ENCODE measurements at regions not wholly inside any gene's neighbourhood (a gene's known extent, or its start where the extent isn't known, plus 50 kb on each side); places are given as distances from the start of the nearest gene placed in this dataset.

DNA sequence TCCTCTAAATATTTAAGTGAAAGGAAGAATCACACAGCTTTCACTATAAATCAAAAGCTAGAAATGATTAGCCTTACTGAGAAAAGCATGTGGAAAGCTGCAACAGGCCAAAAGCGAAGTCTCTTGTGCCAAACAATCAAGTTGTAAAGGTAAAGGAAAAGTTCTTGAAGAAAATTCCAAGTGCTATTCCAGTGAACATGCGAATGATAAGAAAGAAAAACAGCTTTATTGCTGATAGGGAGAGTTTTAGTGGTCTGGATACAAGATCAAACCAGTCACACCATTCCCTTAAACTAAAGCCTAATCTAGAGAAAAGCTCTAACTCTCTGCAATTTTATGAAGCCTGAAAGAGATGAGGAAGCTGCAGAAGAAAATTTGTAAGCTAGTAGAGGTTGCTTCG is 190.9 kb downstream of the BTG1 start:
- Histone ChIP-seq H3K27ac (ENCODE audit: low read depth, low read length) (no peak overlapping the region), H3K9me3 (ENCODE audit: control insufficient read depth, insufficient read depth, low read length) (no peaks in the 10 kb centered on the region), H3K27me3 (ENCODE audit: control insufficient read depth, insufficient read depth, low read length) (no peaks in the 10 kb centered on the region), H3K4me3 (ENCODE audit: low read depth, low read length) (no peak overlapping the region)
- no peak for DNase-seq (ENCODE audit: low read depth, low spot score)
- ChIA-PET POLR2A (no interaction called here), CTCF (no interaction called here)
- TF ChIP-seq, protein P1, sequence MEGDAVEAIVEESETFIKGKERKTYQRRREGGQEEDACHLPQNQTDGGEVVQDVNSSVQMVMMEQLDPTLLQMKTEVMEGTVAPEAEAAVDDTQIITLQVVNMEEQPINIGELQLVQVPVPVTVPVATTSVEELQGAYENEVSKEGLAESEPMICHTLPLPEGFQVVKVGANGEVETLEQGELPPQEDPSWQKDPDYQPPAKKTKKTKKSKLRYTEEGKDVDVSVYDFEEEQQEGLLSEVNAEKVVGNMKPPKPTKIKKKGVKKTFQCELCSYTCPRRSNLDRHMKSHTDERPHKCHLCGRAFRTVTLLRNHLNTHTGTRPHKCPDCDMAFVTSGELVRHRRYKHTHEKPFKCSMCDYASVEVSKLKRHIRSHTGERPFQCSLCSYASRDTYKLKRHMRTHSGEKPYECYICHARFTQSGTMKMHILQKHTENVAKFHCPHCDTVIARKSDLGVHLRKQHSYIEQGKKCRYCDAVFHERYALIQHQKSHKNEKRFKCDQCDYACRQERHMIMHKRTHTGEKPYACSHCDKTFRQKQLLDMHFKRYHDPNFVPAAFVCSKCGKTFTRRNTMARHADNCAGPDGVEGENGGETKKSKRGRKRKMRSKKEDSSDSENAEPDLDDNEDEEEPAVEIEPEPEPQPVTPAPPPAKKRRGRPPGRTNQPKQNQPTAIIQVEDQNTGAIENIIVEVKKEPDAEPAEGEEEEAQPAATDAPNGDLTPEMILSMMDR (IDR thresholded peaks at IDR 0.05; ENCODE audit: low read depth, low read length) = no peak

DNA sequence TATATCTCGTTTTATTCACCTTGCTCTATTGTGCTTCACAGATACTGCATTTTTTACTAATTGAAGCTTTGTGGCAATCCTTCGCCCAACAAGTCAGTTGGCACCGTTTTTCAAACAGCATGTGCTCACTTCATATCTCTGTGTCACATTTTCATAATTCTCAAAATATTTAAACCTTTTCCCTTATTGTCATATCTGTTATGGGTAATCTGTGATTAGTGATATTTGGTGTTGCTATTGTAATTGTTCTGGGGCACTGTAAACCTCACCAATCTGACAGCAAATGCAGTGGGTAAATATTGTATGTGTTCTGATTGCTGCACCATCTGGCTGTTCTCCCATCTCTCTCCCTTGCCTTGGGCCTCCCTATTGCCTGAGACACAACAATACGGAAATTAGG is 191.3 kb downstream of the BTG1 start:
- H3K9me3 ChIP-seq (ENCODE audit: control insufficient read depth, insufficient read depth, low read length) = no peaks in the 10 kb centered on the region
- TF ChIP-seq, protein P1 (IDR thresholded peaks at IDR 0.05; ENCODE audit: low read depth, low read length) = no peak
- no peaks in the 10 kb centered on the region for H3K27me3 ChIP-seq (ENCODE audit: control insufficient read depth, insufficient read depth, low read length)
- ChIA-PET CTCF (no interaction called here), POLR2A (no interaction called here)
- no peak overlapping the region for H3K27ac ChIP-seq (ENCODE audit: low read depth, low read length)
- no peak overlapping the region for H3K4me3 ChIP-seq (ENCODE audit: low read depth, low read length)
- DNase-seq (ENCODE audit: low read depth, low spot score) = no peak

DNA sequence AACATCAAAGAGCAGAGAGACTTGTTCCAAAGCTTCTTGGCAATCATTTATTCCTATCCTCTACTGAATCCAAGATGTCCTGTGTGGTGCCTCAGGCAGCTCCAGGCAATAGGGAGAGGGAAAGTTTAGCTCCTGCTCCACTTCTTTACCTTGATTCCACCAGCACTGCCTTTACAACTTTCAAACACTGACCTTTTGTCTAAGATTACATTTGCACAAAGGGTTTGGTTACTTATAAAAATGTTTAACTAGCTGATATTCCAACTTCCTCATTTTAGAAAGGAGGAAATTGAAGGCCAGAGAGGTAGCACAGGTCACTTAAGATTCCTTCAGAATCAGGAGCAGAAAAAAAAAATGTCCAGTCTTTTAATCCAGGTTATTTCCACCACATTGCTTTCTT is 192.7 kb downstream of the BTG1 start:
- POLR2A ChIA-PET = no interaction called here
- CTCF ChIA-PET = interaction anchor here (1.2 to 2.0 kb wide), 2 partner anchors 142 to 571 kb away, joined by 3 to 4 read pairs; no protein-coding TSS in a partner anchor
- H3K4me3 ChIP-seq (ENCODE audit: low read depth, low read length) = no peak overlapping the region
- DNase-seq (ENCODE audit: low read depth, low spot score) = no peak
- H3K9me3 ChIP-seq (ENCODE audit: control insufficient read depth, insufficient read depth, low read length) = no peaks in the 10 kb centered on the region
- TF ChIP-seq, protein P1 (IDR thresholded peaks at IDR 0.05; ENCODE audit: low read depth, low read length) = no peak
- no peaks in the 10 kb centered on the region for H3K27me3 ChIP-seq (ENCODE audit: control insufficient read depth, insufficient read depth, low read length)
- H3K27ac ChIP-seq (ENCODE audit: low read depth, low read length) = no peak overlapping the region

DNA sequence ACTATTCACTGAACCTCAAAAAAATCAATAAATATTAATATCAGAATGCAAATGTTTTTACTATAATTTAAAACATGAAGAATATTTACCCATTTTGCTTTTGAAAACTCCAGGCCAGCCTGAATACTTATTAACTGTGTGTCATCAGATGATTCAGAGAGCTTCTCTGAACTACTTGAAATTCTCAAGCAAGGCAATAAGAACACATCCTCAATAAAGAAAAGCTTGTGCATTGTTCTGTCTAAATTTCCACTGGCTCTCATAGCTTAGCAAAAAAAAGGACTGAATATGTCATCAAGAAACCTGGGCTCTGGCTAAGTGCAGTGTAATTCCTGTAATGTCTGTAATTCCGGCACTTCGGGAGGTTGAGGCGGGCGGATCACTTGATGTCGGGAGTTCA is 194.1 kb downstream of the BTG1 start:
- Histone ChIP-seq H3K27me3 (ENCODE audit: control insufficient read depth, insufficient read depth, low read length) (no peaks in the 10 kb centered on the region), H3K9me3 (ENCODE audit: control insufficient read depth, insufficient read depth, low read length) (no peaks in the 10 kb centered on the region), H3K4me3 (ENCODE audit: low read depth, low read length) (no peak overlapping the region), H3K27ac (ENCODE audit: low read depth, low read length) (no peak overlapping the region)
- CTCF ChIA-PET = interaction anchor here (1.2 to 2.0 kb wide), 2 partner anchors 140 to 569 kb away, joined by 3 to 4 read pairs; no protein-coding TSS in a partner anchor
- TF ChIP-seq, protein P1 (IDR thresholded peaks at IDR 0.05; ENCODE audit: low read depth, low read length) = no peak
- POLR2A ChIA-PET = no interaction called here
- DNase-seq (ENCODE audit: low read depth, low spot score) = no peak

DNA sequence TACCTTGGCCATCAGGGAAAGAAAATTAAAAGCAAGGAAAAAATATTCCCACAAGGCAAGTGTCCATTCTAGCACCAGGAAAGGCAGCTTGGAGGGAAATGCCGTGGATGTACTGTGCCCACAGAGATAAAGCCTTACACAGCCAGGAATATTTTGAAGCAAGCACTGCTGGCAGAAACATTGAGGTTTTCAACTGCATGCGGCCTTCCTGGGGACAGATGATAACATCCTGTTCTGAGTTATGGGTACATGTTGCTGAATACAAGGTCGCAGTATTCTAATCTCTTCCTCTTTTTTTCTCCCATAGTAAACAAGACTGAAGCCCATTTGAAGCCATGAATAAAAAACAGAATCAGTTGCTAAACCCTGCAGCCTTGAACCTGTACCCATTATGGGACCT is 197.1 kb downstream of the BTG1 start:
- TF ChIP-seq, protein P1 (IDR thresholded peaks at IDR 0.05; ENCODE audit: low read depth, low read length) = no peak
- H3K4me3 ChIP-seq (ENCODE audit: low read depth, low read length) = no peak overlapping the region
- H3K27ac ChIP-seq (ENCODE audit: low read depth, low read length) = no peak overlapping the region
- H3K27me3 ChIP-seq (ENCODE audit: control insufficient read depth, insufficient read depth, low read length) = no peaks in the 10 kb centered on the region
- POLR2A ChIA-PET = no interaction called here
- no peak for DNase-seq (ENCODE audit: low read depth, low spot score)
- CTCF ChIA-PET = no interaction called here
- H3K9me3 ChIP-seq (ENCODE audit: control insufficient read depth, insufficient read depth, low read length) = no peaks in the 10 kb centered on the region

All from AG04450 (cell line).